OCI-LY3 (cell line): ENCODE measurements at regions not wholly inside any gene's neighbourhood (a gene's known extent, or its start where the extent isn't known, plus 50 kb on each side); places are given as distances from the start of the nearest gene placed in this dataset.

Experiments used
- CTCF ChIP-seq: fragments of 200-600, 300-600 bp; sonication (generic); IDR thresholded peaks from 2 replicates; pipeline ENCODE4 v1.5.1; 2014; ENCODE audit warnings: antibody characterized with exemption, low read length, low read depth
- EZH2phosphoT487 ChIP-seq: fragments of 200-600 bp; shearing (Covaris generic); IDR thresholded peaks from 2 replicates; pipeline ENCODE4 v1.6.1; 2018; ENCODE audit warnings: antibody characterized with exemption, mixed run types, low read depth

DNA sequence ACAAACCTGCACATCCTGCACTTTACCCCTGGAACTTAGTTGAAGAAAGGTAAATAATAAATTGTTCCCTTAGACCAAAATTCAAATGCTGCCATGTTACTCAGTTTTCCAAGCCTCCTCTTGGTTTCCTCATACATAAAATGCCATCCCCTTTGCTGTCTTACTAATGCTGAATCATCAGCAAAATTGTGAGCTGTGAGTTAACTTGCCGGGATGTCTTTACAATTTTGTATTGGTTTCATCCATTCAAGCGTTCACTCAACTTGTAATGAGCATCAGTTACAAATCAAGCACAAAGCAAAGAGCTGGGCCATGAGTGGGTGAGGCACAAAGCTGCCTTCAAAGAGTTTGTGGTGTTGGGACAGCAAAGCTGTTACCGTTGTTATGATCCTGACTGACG is 395.8 kb upstream of the ZMIZ1 start:
- no peak for TF ChIP-seq CTCF
- no peak for TF ChIP-seq EZH2phosphoT487
